ENCODE measurements at regions not wholly inside any gene's neighbourhood (a gene's known extent, or its start where the extent isn't known, plus 50 kb on each side); places are given as distances from the start of the nearest gene placed in this dataset.

GRCh38 chr13:73851104-73851503 is 283.1 kb downstream of the KLF12 start:
- TF ChIP-seq CTCF (IDR thresholded peaks at IDR 0.05) (no peak), POLR2AphosphoS5 (IDR thresholded peaks at IDR 0.05; ENCODE audit: low read depth, low read length) (no peak), REST (IDR thresholded peaks at IDR 0.05; ENCODE audit: insufficient read depth in 1 of 2, low read depth in 2 of 2, low read length in 1 of 2) (no peak), TCF7L2 (IDR thresholded peaks at IDR 0.05; ENCODE audit: low read depth, low read length) (no peak), SIN3A (IDR thresholded peaks at IDR 0.05; ENCODE audit: borderline replicate concordance, insufficient read depth, low read depth, low read length) (no peak)
